ENCODE measurements at regions not wholly inside any gene's neighbourhood (a gene's known extent, or its start where the extent isn't known, plus 50 kb on each side); places are given as distances from the start of the nearest gene placed in this dataset.

DNA sequence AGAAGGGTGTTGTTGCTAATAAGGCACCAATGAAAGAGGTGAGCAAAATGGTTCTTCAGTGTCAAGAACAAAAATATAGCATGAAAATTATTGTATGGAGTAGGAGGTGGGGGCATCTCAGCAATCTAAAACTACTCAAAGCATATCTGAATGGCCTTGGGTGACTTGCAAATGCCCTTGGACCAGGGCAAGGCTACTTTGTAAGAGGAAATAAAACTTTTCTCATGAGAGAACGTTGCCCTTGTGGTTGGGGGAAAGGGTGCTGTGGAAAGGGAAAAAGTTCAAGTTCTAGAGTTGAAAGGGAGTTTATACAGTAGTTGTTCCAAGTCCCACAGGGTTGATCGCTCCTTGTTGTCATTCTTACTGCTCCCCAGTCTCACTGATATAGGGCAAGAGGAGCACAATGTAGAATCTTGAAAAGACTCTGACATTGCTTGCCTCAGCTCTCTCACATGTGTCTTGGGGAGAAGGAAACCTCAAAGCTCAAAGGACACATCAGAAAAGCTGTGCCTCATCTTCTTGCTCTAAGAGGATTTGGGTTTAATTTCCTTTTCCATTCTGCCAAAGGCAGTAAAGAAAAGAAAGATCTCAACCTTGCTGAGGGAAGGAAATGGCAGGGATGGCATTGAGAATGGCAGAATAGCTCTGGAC is 270.5 kb downstream of the DUSP6 start:
- no peak overlapping the region for H3K27ac ChIP-seq
- TF ChIP-seq, protein P1, sequence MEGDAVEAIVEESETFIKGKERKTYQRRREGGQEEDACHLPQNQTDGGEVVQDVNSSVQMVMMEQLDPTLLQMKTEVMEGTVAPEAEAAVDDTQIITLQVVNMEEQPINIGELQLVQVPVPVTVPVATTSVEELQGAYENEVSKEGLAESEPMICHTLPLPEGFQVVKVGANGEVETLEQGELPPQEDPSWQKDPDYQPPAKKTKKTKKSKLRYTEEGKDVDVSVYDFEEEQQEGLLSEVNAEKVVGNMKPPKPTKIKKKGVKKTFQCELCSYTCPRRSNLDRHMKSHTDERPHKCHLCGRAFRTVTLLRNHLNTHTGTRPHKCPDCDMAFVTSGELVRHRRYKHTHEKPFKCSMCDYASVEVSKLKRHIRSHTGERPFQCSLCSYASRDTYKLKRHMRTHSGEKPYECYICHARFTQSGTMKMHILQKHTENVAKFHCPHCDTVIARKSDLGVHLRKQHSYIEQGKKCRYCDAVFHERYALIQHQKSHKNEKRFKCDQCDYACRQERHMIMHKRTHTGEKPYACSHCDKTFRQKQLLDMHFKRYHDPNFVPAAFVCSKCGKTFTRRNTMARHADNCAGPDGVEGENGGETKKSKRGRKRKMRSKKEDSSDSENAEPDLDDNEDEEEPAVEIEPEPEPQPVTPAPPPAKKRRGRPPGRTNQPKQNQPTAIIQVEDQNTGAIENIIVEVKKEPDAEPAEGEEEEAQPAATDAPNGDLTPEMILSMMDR (conservative IDR thresholded peaks at IDR 0.05; ENCODE audit: low read depth, low read length) = no peak

DNA sequence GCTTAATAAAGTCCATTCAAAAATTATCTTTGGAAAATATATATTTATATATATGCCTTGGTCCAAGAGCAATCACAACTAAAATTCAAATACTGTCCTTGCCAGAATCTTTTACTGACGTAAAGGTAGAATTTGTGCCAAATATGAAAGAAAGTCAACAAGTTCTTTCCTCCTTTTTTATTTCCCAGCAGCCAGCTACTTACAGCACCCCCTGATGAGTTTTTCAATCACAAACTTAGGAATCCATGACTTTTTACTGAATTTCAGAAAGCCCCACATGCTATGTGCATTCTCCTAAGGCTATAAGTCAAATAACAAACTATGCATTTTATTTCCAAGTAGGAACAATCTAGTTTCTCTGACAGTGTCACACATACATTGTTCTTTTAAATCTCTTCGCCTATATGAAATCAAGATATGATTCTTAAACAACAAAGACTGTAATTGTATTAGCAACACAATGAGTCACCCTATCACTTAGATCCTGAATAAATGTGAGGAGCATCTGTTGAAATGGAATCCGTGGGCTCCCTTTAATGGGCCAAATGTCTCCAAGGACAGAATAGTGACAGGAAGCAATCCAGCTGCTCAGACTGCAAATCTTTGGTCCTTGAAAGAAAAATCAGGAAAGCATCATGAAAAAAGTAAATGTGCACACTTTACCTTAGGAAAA is 271.4 kb downstream of the DUSP6 start:
- H3K4me3 ChIP-seq (IDR thresholded peaks at IDR 0.05; ENCODE audit: insufficient read depth, low read depth, low read length) = no peak overlapping the region
- no peak overlapping the region for H3K4me2 ChIP-seq
- no peak overlapping the region for H3K27ac ChIP-seq

More for the DNA sequence above, 270.5 kb downstream of the DUSP6 start:
- no peak overlapping the region for H3K4me3 ChIP-seq (IDR thresholded peaks at IDR 0.05; ENCODE audit: insufficient read depth, low read depth, low read length)
- no peaks in the 10 kb centered on the region for H3K4me1 ChIP-seq (ENCODE audit: low read depth, poor library complexity, severe bottlenecking)
- H3K36me3 ChIP-seq (ENCODE audit: insufficient read depth) = no peaks in the 10 kb centered on the region
- H2AFZ ChIP-seq (ENCODE audit: low read depth) = no peak overlapping the region
- H3K27me3 ChIP-seq (ENCODE audit: insufficient read depth, low read depth) = no peaks in the 10 kb centered on the region
- H3K9ac ChIP-seq = no peak overlapping the region
- H3K4me2 ChIP-seq = no peak overlapping the region
- H3K79me2 ChIP-seq (ENCODE audit: insufficient read depth, low read depth) = no peaks in the 10 kb centered on the region
- no peaks in the 10 kb centered on the region for H4K20me1 ChIP-seq (ENCODE audit: insufficient read depth)

DNA sequence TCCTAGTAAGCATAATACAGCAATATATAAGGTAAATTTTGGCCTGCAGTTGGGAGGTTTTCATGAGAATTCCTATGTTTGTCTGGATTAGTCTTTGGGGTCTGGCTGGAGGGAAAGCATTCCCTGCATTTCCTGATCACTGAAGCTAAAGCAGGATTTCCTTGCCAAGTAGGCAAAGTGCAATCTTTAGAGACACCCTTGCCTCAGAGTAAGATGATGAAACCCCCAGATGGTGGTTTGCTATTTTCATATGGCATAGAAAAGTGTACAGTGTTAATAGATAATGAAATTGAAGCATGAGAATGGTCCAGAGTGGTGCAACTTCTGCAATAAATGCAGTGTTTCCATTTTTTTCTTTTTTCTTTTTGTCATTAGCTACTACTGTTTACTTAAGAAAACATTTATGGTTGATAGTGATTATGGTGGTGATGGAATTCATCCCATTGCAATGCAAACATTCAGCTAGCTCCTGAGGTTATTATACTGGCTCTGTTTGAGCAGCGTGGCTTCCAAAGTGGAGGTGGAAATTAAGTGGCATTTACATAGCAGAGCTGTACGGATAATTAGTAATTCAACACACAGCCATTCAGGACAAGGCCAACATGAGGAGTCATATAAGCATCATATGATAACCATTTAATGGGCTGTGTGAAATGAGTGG is 276.3 kb downstream of the DUSP6 start:
- no peak overlapping the region for H3K4me2 ChIP-seq
- no peak overlapping the region for H3K27ac ChIP-seq

More for the DNA sequence above, 271.4 kb downstream of the DUSP6 start:
- Histone ChIP-seq H3K4me1 (ENCODE audit: low read depth, poor library complexity, severe bottlenecking) (no peaks in the 10 kb centered on the region), H3K9ac (no peak overlapping the region), H3K36me3 (ENCODE audit: insufficient read depth) (no peaks in the 10 kb centered on the region), H4K20me1 (ENCODE audit: insufficient read depth) (no peaks in the 10 kb centered on the region), H3K27me3 (ENCODE audit: insufficient read depth, low read depth) (no peaks in the 10 kb centered on the region), H2AFZ (ENCODE audit: low read depth) (no peak overlapping the region), H3K79me2 (ENCODE audit: insufficient read depth, low read depth) (no peaks in the 10 kb centered on the region)
- TF ChIP-seq, protein P1 (conservative IDR thresholded peaks at IDR 0.05; ENCODE audit: low read depth, low read length) = no peak

DNA sequence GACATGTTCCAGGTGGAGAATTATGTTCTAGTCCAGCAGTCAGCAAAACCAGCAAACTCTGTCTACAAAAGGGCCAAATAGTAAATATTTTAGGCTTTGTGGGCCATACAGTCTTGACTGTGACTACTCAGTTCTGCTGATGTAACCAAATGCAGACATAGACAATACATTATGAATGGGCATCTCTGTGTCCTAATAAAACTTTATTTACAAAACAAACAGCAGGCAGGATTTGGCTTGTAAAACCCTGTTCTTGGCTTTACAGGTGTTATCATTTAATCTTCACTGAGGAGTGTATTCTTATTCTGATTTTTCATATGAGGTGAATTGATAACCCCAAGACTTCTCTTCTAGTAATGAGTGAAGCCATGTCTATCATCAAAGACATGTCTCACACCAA is 278.6 kb downstream of the DUSP6 start:
- no peaks in the 10 kb centered on the region for H3K36me3 ChIP-seq (ENCODE audit: insufficient read depth)
- no peaks in the 10 kb centered on the region for H3K4me1 ChIP-seq (ENCODE audit: low read depth, poor library complexity, severe bottlenecking)
- H3K9ac ChIP-seq = no peak overlapping the region
- no peak overlapping the region for H3K4me3 ChIP-seq (IDR thresholded peaks at IDR 0.05; ENCODE audit: insufficient read depth, low read depth, low read length)
- no peak overlapping the region for H3K27ac ChIP-seq
- H3K27me3 ChIP-seq (ENCODE audit: insufficient read depth, low read depth) = no peaks in the 10 kb centered on the region
- no peak overlapping the region for H2AFZ ChIP-seq (ENCODE audit: low read depth)
- H4K20me1 ChIP-seq (ENCODE audit: insufficient read depth) = no peaks in the 10 kb centered on the region
- TF ChIP-seq, protein P1 (conservative IDR thresholded peaks at IDR 0.05; ENCODE audit: low read depth, low read length) = no peak
- H3K4me2 ChIP-seq = no peak overlapping the region
- H3K79me2 ChIP-seq (ENCODE audit: insufficient read depth, low read depth) = no peaks in the 10 kb centered on the region

More for the DNA sequence above, 276.3 kb downstream of the DUSP6 start:
- no peaks in the 10 kb centered on the region for H3K79me2 ChIP-seq (ENCODE audit: insufficient read depth, low read depth)
- no peaks in the 10 kb centered on the region for H3K4me1 ChIP-seq (ENCODE audit: low read depth, poor library complexity, severe bottlenecking)
- H4K20me1 ChIP-seq (ENCODE audit: insufficient read depth) = no peaks in the 10 kb centered on the region
- TF ChIP-seq, protein P1 (conservative IDR thresholded peaks at IDR 0.05; ENCODE audit: low read depth, low read length) = no peak
- no peak overlapping the region for H3K9ac ChIP-seq
- no peak overlapping the region for H3K4me3 ChIP-seq (IDR thresholded peaks at IDR 0.05; ENCODE audit: insufficient read depth, low read depth, low read length)
- H3K36me3 ChIP-seq (ENCODE audit: insufficient read depth) = no peaks in the 10 kb centered on the region
- H3K27me3 ChIP-seq (ENCODE audit: insufficient read depth, low read depth) = no peaks in the 10 kb centered on the region
- no peak overlapping the region for H2AFZ ChIP-seq (ENCODE audit: low read depth)
